ENCODE measurements at regions not wholly inside any gene's neighbourhood (a gene's known extent, or its start where the extent isn't known, plus 50 kb on each side); places are given as distances from the start of the nearest gene placed in this dataset.

GRCh38 chr16:9438991-9439390 is 347.5 kb downstream of the HAPSTR1 start:
- DNase-seq (ENCODE audit: low read depth, low spot score), result no peak
- in situ Hi-C loops (cut with HindIII; ENCODE audit: low pct_unique_long_range_greater_than_20kb, low sequenced_read_pairs), result no loop called here

- no peak for DNase-seq (ENCODE audit: low read depth, low spot score)
- in situ Hi-C loops (cut with HindIII; ENCODE audit: low pct_unique_long_range_greater_than_20kb, low sequenced_read_pairs), result no loop called here
These were observed 349.6 kb downstream of the HAPSTR1 start for GRCh38 chr16:9441012-9441411.

- in situ Hi-C loops (cut with HindIII; ENCODE audit: low pct_unique_long_range_greater_than_20kb, low sequenced_read_pairs), result no loop called here
- DNase-seq (ENCODE audit: low read depth, low spot score), result no peak
These were observed 352.4 kb downstream of the HAPSTR1 start for GRCh38 chr16:9443864-9444263.

GRCh38 chr16:9446471-9447194 is 355.2 kb downstream of the HAPSTR1 start:
- DNase-seq (ENCODE audit: low read depth, low spot score), result no peak
- in situ Hi-C loops (cut with HindIII; ENCODE audit: low pct_unique_long_range_greater_than_20kb, low sequenced_read_pairs), result no loop called here

- no peak for DNase-seq (ENCODE audit: low read depth, low spot score)
- in situ Hi-C loops (cut with HindIII; ENCODE audit: low pct_unique_long_range_greater_than_20kb, low sequenced_read_pairs), result no loop called here
These were observed 355.7 kb downstream of the HAPSTR1 start for GRCh38 chr16:9447195-9447551.

GRCh38 chr16:9447699-9448098 is 356.3 kb downstream of the HAPSTR1 start:
- DNase-seq (ENCODE audit: low read depth, low spot score), result no peak
- in situ Hi-C loops (cut with HindIII; ENCODE audit: low pct_unique_long_range_greater_than_20kb, low sequenced_read_pairs), result no loop called here

- no peak for DNase-seq (ENCODE audit: low read depth, low spot score)
- in situ Hi-C loops (cut with HindIII; ENCODE audit: low pct_unique_long_range_greater_than_20kb, low sequenced_read_pairs), result no loop called here
These were observed 358.2 kb downstream of the HAPSTR1 start for GRCh38 chr16:9449597-9449996.

- in situ Hi-C loops (cut with HindIII; ENCODE audit: low pct_unique_long_range_greater_than_20kb, low sequenced_read_pairs), result no loop called here
- DNase-seq (ENCODE audit: low read depth, low spot score), result no peak
These were observed 365.8 kb downstream of the HAPSTR1 start for GRCh38 chr16:9457215-9457614.

GRCh38 chr16:9458816-9459215 is 367.4 kb downstream of the HAPSTR1 start:
- DNase-seq (ENCODE audit: low read depth, low spot score), result no peak
- in situ Hi-C loops (cut with HindIII; ENCODE audit: low pct_unique_long_range_greater_than_20kb, low sequenced_read_pairs), result no loop called here

GRCh38 chr16:9462984-9463383 is 371.5 kb downstream of the HAPSTR1 start:
- in situ Hi-C loops (cut with HindIII; ENCODE audit: low pct_unique_long_range_greater_than_20kb, low sequenced_read_pairs), result no loop called here
- DNase-seq (ENCODE audit: low read depth, low spot score), result no peak

- no peak for DNase-seq (ENCODE audit: low read depth, low spot score)
- in situ Hi-C loops (cut with HindIII; ENCODE audit: low pct_unique_long_range_greater_than_20kb, low sequenced_read_pairs), result no loop called here
These were observed 372.0 kb downstream of the HAPSTR1 start for GRCh38 chr16:9463461-9463860.

- DNase-seq (ENCODE audit: low read depth, low spot score), result no peak
- in situ Hi-C loops (cut with HindIII; ENCODE audit: low pct_unique_long_range_greater_than_20kb, low sequenced_read_pairs), result no loop called here
These were observed 373.7 kb downstream of the HAPSTR1 start for GRCh38 chr16:9465161-9465560.

GRCh38 chr16:9469512-9469911 is 378.1 kb downstream of the HAPSTR1 start:
- DNase-seq (ENCODE audit: low read depth, low spot score), result peak; percentile 51
- in situ Hi-C loops (cut with HindIII; ENCODE audit: low pct_unique_long_range_greater_than_20kb, low sequenced_read_pairs), result no loop called here

GRCh38 chr16:9476744-9477143 is 385.3 kb downstream of the HAPSTR1 start:
- no peak for DNase-seq (ENCODE audit: low read depth, low spot score)
- in situ Hi-C loops (cut with HindIII; ENCODE audit: low pct_unique_long_range_greater_than_20kb, low sequenced_read_pairs), result no loop called here

- DNase-seq (ENCODE audit: low read depth, low spot score), result peak; percentile 40
- in situ Hi-C loops (cut with HindIII; ENCODE audit: low pct_unique_long_range_greater_than_20kb, low sequenced_read_pairs), result no loop called here
These were observed 387.6 kb downstream of the HAPSTR1 start for GRCh38 chr16:9479008-9479407.

GRCh38 chr16:9480503-9480902 is 389.1 kb downstream of the HAPSTR1 start:
- no peak for DNase-seq (ENCODE audit: low read depth, low spot score)
- in situ Hi-C loops (cut with HindIII; ENCODE audit: low pct_unique_long_range_greater_than_20kb, low sequenced_read_pairs), result no loop called here

- DNase-seq (ENCODE audit: low read depth, low spot score), result no peak
- in situ Hi-C loops (cut with HindIII; ENCODE audit: low pct_unique_long_range_greater_than_20kb, low sequenced_read_pairs), result no loop called here
These were observed 390.6 kb downstream of the HAPSTR1 start for GRCh38 chr16:9481747-9482730.

GRCh38 chr16:9484426-9484825 is 393.0 kb downstream of the HAPSTR1 start:
- in situ Hi-C loops (cut with HindIII; ENCODE audit: low pct_unique_long_range_greater_than_20kb, low sequenced_read_pairs), result no loop called here
- DNase-seq (ENCODE audit: low read depth, low spot score), result no peak

- in situ Hi-C loops (cut with HindIII; ENCODE audit: low pct_unique_long_range_greater_than_20kb, low sequenced_read_pairs), result no loop called here
- DNase-seq (ENCODE audit: low read depth, low spot score), result no peak
These were observed 393.4 kb downstream of the HAPSTR1 start for GRCh38 chr16:9484881-9485280.

All from SK-MEL-5 (cell line).